Inflammatory macrophage (primary cell): ENCODE measurements at regions not wholly inside any gene's neighbourhood (a gene's known extent, or its start where the extent isn't known, plus 50 kb on each side); places are given as distances from the start of the nearest gene placed in this dataset.
A peak's percentile ranks its signal among the peaks of the same experiment; 100 is the strongest.
"Not testable (repeated sequence)": the region's sequence is repeated elsewhere in the genome, so short reads cannot be mapped to it uniquely, and the experiment has no call there.

Experiments
- DNase-seq, 2 donors: peaks; one replicate each; pipeline ENCODE4 v3.0.0-alpha.2; 2020 to 2022

GRCh38 chr4:60683973-60684372 lies 516.2 kb upstream of the ADGRL3 start:
- no peak for DNase-seq

DNA sequence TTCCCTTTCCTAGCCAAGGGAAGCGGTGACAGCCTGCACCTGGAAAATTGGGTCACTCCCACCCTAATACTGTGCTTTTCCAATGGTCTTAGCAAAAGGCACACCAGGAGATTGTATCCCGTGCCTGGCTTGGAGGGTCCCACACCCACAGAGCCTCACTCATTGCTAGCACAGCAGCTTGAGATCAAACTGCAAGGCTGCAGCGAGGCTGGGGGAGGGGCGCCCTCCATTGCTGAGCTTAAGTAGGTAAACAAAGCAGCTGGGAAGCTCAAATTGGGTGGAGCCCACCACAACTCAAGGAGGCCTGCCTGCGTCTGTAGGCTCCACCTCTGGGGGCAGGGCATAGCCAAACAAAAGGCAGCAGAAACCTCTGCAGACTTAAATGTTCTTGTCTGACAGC lies 504.1 kb upstream of the ADGRL3 start:
- DNase-seq = not testable (repeated sequence)

DNA sequence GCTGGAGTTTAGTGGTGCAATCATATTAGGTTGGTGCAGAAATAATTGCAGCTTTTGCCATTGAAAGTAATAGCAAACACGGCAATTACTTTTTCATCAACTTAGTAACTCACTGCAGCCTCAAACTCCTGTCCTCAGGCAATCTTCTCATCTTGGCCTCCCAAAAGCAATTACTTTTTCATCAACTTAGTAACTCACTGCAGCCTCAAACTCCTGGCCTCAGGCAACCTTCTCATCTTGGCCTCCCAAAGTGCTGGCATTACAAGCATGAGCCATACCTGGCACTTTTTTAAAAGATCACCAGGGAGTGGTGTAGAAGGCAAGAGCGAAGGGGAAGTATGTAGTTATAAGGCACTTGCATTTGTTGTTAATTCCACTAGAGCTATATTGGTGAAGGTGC lies 491.1 kb upstream of the ADGRL3 start:
- no peak for DNase-seq

DNA sequence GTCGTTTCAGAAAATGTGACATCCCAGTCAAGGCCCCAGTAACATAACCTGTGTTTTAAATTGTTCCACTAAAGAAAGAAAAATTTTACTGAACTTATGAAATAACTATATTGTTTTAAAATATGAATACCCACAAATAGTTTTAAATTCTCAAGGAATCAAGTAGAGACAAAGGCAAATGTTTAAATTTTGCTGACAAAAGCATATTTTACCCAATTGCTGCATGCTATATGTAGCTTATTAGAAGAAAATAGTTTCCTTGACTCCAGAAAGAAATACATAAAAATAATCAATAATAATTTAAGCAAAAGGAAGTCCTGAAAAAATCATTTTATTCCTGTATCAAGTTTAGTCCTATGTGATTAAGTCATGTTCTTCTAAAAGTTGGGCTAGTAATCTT lies 481.3 kb upstream of the ADGRL3 start:
- no peak for DNase-seq

- DNase-seq = no peak
Observed at GRCh38 chr4:60721685-60722084, 478.4 kb upstream of the ADGRL3 start.

GRCh38 chr4:60723796-60724195 lies 476.3 kb upstream of the ADGRL3 start:
- DNase-seq = no peak

GRCh38 chr4:60724623-60725022 lies 475.5 kb upstream of the ADGRL3 start:
- no peak for DNase-seq

- DNase-seq = no peak
Observed at GRCh38 chr4:60726779-60727178, 473.3 kb upstream of the ADGRL3 start.

- DNase-seq = no peak
Observed at GRCh38 chr4:60729194-60729593, 470.9 kb upstream of the ADGRL3 start.

DNA sequence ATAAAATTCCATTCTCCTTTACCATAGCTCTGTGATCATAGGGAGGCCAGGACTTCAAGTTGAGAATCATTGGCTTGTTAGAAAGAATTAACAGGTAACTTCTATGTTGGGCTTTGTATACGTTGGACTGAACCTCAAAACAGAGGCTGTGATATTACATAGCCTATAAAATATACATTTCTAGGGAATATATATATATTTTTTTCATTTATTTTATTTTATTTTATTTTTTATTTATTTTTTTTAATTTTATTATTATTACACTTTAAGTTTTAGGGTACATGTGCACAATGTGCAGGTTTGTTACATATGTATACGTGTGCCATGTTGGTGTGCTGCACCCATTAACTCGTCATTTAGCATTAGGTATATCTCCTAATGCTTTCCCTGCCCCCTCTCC lies 470.4 kb upstream of the ADGRL3 start:
- DNase-seq = not testable (repeated sequence)

DNA sequence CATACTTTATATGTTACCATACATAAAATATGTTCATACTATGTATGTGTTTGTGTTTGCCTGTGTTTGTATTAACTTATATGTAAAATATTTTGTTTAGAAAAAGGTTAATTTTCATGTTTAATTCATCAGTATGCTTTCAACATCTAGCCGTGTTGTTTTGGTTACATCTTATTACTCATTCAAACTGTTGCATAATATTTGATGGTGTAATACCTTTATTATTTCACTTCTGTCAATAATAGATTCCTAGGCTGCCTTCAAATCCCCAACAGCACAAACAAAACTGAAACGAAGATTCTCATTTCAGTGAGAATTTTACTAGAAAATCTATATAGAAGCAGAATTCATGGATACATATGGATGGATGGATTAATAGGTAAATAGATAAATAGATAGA lies 462.3 kb upstream of the ADGRL3 start:
- no peak for DNase-seq

DNA sequence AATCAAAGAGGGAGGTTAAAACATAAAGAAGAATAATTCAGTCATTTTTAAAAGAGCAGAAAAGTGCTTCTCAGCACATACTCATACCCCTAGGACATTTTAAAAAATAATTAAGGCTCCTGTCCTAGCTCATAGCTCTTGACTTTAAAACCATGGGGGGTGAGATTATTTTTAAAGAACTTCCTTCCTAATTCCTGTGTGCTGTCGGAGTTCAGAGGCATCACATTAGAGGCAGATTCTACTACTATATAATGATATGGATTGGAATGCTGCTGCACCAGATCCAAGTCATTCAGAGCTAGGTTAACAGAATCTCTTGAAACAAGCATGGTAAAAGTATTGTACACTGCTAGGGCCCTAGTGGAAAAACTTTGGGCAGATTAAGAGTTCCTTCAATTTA lies 456.5 kb upstream of the ADGRL3 start:
- DNase-seq = no peak

- no peak for DNase-seq
Observed at GRCh38 chr4:60744767-60745166, 455.4 kb upstream of the ADGRL3 start.

- DNase-seq = no peak
Observed at GRCh38 chr4:60745800-60746571, 454.1 kb upstream of the ADGRL3 start.

DNA sequence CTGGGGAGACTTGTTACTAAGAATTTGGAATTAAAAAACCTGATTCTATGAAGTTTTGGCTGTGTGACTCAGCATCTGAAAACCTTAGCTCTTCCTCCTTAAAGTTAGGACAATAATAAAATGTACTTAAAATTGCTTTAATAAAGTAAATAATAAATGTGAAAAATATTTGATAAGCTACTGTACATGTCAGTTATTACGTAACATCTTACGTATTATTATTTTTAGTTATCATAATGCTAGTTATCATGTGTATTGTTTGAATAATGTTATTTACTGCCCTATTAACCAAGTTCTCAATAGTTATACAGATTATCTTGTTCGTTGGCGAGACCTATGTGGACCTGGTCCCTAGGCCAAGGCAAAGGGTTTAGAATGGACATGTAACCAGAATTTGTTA lies 449.2 kb upstream of the ADGRL3 start:
- DNase-seq = no peak

- no peak for DNase-seq
Observed at GRCh38 chr4:60757986-60758680, 442.0 kb upstream of the ADGRL3 start.

GRCh38 chr4:60759518-60760245 lies 440.4 kb upstream of the ADGRL3 start:
- no peak for DNase-seq

- DNase-seq = no peak
Observed at GRCh38 chr4:60780874-60781273, 419.3 kb upstream of the ADGRL3 start.

DNA sequence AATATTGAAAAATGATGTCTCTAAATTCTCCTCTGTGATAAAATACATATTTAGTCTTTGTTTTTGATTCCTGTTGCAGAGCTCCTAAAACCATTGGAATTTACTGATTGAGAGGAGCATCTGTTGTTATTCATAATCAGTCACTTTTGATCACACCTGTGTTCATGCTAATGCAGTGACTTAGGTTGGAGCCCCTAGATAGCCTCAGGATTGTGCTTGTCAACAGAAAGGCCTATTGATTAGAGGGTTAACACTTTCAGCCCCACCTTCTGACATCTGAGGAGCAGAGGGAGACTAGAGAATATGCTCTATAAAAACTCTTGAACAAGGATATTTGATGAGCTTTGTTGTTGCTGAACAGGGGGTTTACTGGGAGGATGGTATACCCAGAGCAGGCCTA lies 409.5 kb upstream of the ADGRL3 start:
- DNase-seq = no peak

- DNase-seq = no peak
Observed at GRCh38 chr4:60794372-60794771, 405.8 kb upstream of the ADGRL3 start.

DNA sequence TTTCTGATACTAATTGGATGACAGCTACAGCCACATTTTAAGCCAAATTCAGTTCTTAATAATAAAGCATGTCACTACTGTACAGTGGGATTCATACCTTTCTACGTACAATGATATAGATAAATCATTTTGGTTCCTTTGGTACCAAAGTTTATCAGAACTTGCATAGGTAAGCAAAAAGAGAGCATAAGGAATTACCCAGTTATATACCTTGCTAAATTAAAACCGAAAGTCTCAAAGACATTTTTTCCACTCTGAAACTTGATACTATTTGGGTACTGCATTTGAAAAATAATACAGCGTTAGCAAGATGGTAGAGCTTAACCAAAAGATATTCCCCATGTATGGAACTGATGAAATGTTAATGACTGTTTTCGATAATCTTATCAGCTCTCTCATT lies 400.9 kb upstream of the ADGRL3 start:
- DNase-seq = no peak

DNA sequence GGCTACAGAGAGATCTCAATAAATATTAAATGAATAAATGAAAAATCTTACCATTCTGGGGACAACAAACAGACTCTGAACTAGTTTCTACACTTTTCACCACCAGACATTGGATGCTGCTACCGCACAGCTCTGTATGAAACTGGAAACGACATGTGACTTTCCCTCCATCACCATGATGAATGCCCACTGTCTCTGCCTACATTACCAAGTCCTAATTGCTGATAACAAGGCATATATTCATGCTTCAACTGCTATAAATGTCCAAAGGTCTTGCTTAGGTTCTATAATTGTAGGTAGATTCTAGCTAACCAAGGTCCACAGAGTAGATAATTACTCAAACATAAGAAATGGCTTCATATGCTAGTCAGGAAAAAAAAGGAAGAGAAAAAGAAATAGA lies 399.4 kb upstream of the ADGRL3 start:
- DNase-seq = no peak

DNA sequence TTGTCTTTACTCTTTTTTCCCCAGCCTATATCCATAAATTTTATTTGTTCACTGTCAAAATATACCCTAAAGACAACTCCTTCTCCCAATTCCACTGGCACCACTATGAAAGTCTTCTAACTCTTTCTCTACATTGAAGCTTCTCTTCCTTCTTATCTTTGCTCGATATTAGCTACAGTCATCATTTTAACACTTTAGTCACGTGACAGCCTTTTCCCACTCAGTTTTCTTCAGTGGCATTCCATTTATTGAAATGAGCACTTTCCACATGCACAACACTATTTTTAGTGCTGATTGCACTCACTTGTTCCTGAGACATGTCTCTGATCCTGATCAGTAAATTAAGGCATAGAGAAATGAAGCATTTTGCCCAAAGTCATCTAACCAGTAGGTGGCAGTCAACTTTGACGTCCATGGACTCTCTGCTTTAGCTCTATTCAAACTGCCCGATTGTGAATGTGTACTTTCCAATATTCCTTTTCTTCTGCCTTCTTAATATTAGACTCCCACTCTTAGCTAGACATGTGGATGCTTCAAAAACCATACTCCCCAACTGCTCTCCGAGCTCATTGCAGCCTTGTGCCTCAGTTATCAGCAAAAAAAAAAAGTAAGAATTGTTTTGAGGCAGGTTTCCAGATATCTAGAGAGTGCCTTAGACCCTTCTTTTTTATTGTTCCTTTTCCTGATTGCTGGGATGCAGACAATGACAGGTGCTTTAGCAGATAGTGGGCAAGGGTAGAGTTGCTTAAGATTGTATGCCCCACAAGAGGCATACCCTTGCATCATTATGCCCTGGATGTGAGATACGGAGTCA lies 394.4 kb upstream of the ADGRL3 start:
- DNase-seq = peak; percentile 27 to 36
